ENCODE measurements at regions not wholly inside any gene's neighbourhood (a gene's known extent, or its start where the extent isn't known, plus 50 kb on each side); places are given as distances from the start of the nearest gene placed in this dataset.

DNA sequence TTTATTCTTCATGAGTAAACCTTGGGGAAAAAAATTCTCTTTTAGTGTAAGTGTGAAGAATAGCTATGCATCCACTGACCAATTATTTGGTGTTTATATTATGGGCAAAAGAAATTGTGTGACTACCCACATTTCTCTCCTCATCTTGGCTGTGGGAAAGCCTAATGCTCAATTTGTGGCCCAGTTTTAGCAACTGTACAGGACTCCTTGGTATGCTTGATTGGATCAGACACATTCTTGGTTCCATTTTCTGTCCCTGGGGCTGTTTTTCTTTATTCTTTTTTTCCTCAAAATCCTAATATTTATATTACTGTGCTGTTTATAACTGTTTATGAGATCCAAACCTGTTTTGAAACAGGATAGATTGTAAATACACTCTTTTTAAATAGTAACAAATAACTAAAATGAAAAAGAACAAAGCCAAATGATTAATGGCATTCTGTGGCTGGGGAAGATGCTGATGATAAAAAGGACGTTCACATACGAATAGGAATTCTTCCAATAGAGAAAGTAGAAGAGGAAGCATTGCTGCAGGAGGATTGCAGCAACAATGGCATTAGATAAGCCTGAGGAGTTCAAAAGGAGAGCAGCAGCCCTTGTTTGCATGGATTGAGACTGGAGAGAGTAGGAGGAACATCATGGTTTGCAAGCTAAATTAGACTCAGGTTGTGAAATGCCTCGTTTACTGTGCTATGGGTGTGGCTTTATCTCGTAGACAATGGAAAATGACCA, 580.5 kb downstream of the INHBA start:
- TF ChIP-seq SUZ12 (IDR thresholded peaks at IDR 0.05; ENCODE audit: low read length) (no peak), POLR2A (IDR thresholded peaks at IDR 0.05; ENCODE audit: control extremely low read depth in 1 of 2, low read depth in 2 of 2, low read length in 2 of 2) (no peak), ZNF274 (IDR thresholded peaks at IDR 0.05; ENCODE audit: borderline replicate concordance, extremely low read depth, low read length) (no peak), MAX (IDR thresholded peaks at IDR 0.05) (no peak), RXRA (IDR thresholded peaks at IDR 0.05; ENCODE audit: insufficient read depth, low read depth, low read length) (no peak), SP1 (IDR thresholded peaks at IDR 0.05; ENCODE audit: low read depth, low read length) (no peak), RAD21 (IDR thresholded peaks at IDR 0.05 in 1 of 2, conservative IDR thresholded peaks at IDR 0.05 in 1 of 2; ENCODE audit: low read depth in 2 of 2, low read length in 2 of 2) (no peak), TAF1 (IDR thresholded peaks at IDR 0.05; ENCODE audit: low read depth, low read length) (no peak), CHD2 (IDR thresholded peaks at IDR 0.05; ENCODE audit: low read length) (no peak), ATF3 (IDR thresholded peaks at IDR 0.05; ENCODE audit: insufficient read depth, low read depth, low read length) (no peak), POLR2AphosphoS5 (IDR thresholded peaks at IDR 0.05; ENCODE audit: low read depth, low read length) (no peak), SP2 (IDR thresholded peaks at IDR 0.05; ENCODE audit: low read length) (no peak), PHF8 (conservative IDR thresholded peaks at IDR 0.05; ENCODE audit: low read depth, low read length) (no peak)
- TF ChIP-seq, protein P1, sequence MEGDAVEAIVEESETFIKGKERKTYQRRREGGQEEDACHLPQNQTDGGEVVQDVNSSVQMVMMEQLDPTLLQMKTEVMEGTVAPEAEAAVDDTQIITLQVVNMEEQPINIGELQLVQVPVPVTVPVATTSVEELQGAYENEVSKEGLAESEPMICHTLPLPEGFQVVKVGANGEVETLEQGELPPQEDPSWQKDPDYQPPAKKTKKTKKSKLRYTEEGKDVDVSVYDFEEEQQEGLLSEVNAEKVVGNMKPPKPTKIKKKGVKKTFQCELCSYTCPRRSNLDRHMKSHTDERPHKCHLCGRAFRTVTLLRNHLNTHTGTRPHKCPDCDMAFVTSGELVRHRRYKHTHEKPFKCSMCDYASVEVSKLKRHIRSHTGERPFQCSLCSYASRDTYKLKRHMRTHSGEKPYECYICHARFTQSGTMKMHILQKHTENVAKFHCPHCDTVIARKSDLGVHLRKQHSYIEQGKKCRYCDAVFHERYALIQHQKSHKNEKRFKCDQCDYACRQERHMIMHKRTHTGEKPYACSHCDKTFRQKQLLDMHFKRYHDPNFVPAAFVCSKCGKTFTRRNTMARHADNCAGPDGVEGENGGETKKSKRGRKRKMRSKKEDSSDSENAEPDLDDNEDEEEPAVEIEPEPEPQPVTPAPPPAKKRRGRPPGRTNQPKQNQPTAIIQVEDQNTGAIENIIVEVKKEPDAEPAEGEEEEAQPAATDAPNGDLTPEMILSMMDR (IDR thresholded peaks at IDR 0.05; ENCODE audit: control extremely low read depth in 1 of 3, insufficient read depth in 1 of 3, low read depth in 1 of 3, low read length in 3 of 3) = no peak
